PC-9 (cell line): ENCODE measurements at regions not wholly inside any gene's neighbourhood (a gene's known extent, or its start where the extent isn't known, plus 50 kb on each side); places are given as distances from the start of the nearest gene placed in this dataset.

Experiments used
- BruUV-seq: library from RNA; stranded (reverse); fragments of 400-500 nt; replicated peaks from 2 replicates; lab custom pipeline; 2021; lab: Mats Ljungman, UMichigan
- CTCF ChIA-PET: fragments of 300-600 bp; sonication (Branson Sonifier 250); formaldehyde crosslinking; loops from one replicate; lab custom pipeline; 2022; ENCODE audit warnings: antibody characterized with exemption; lab: Charles Lee
- POLR2A ChIA-PET: fragments of 300-600 bp; sonication (Branson Sonifier 250); formaldehyde crosslinking; loops from one replicate; lab custom pipeline; 2022; ENCODE audit warnings: antibody characterized with exemption; ENCODE audit not compliant: unreplicated experiment; lab: Charles Lee
- DNase-seq, 2 experiments: peaks; one replicate each; pipeline versions ENCODE4 v3.0.0 to v3.0.0-alpha.2; 2015 to 2022; ENCODE audit warnings: mixed read lengths in 1 of 2
- H2AFZ ChIP-seq: fragments of 200-600 bp; sonication (generic); 2 replicates; pipeline ENCODE4 v1.8.1; 2017; ENCODE audit warnings: antibody characterized with exemption
- H3F3A ChIP-seq: fragments of 200-600 bp; sonication (generic); 2 replicates; pipeline ENCODE4 v1.8.1; 2017; ENCODE audit warnings: antibody characterized with exemption, mild to moderate bottlenecking, low read depth; ENCODE audit not compliant: insufficient read depth
- H3K27ac ChIP-seq: fragments of 200-600 bp; sonication (generic); 2 replicates; pipeline ENCODE4 v1.6.1; 2016; ENCODE audit warnings: mixed run types
- H3K27me3 ChIP-seq: fragments of 200-600 bp; sonication (generic); 2 replicates; pipeline ENCODE4 v1.6.1; 2016; ENCODE audit warnings: low read depth, mixed run types; ENCODE audit not compliant: insufficient read depth
- H3K36me3 ChIP-seq: fragments of 200-600 bp; sonication (generic); 2 replicates; pipeline ENCODE4 v1.6.1; 2016; ENCODE audit warnings: low read depth, mixed run types
- H3K4me1 ChIP-seq: fragments of 200-600 bp; sonication (generic); replicated peaks from 2 replicates; pipeline ENCODE4 v1.6.1; 2016; ENCODE audit warnings: mixed run types; ENCODE audit not compliant: insufficient read depth
- H3K4me2 ChIP-seq: fragments of 200-600 bp; sonication (generic); 2 replicates; pipeline ENCODE4 v1.6.1; 2017; ENCODE audit warnings: mixed run types
- H3K4me3 ChIP-seq: fragments of 200-600 bp; sonication (generic); 2 replicates; pipeline ENCODE4 v1.6.1; 2016; ENCODE audit warnings: mixed run types
- H3K79me2 ChIP-seq: fragments of 200-600 bp; sonication (generic); 2 replicates; pipeline ENCODE4 v1.6.1; 2017; ENCODE audit warnings: low read depth, mixed run types
- H3K9me2 ChIP-seq: fragments of 200-600 bp; sonication (generic); 2 replicates; pipeline ENCODE4 v1.8.1; 2017; ENCODE audit warnings: mild to moderate bottlenecking; ENCODE audit not compliant: insufficient read depth
- H3K9me3 ChIP-seq: fragments of 200-600 bp; sonication (generic); 2 replicates; pipeline ENCODE4 v1.8.1; 2016; ENCODE audit warnings: low read depth; ENCODE audit not compliant: insufficient read depth
- H4K20me1 ChIP-seq: fragments of 200-600 bp; sonication (generic); 2 replicates; pipeline ENCODE4 v1.8.1; 2017; ENCODE audit not compliant: insufficient read depth
- CTCF ChIP-seq: fragments of 200-600 bp; sonication (generic); conservative IDR thresholded peaks from 2 replicates; pipeline ENCODE4 v1.6.1; 2017; ENCODE audit warnings: mixed run types, antibody characterized with exemption, mild to moderate bottlenecking, moderate library complexity
- EZH2 ChIP-seq: fragments of 200-600 bp; sonication (generic); IDR thresholded peaks from 2 replicates; pipeline ENCODE4 v1.8.0; 2017; ENCODE audit warnings: antibody characterized with exemption, low read depth
- intact Hi-C: fragments of 100-400 bp; cut with micrococcal nuclease; formaldehyde crosslinking; loops from one replicate; pipeline ENCODE4 v1.10.0; 2022; ENCODE audit not compliant: unreplicated experiment

DNA sequence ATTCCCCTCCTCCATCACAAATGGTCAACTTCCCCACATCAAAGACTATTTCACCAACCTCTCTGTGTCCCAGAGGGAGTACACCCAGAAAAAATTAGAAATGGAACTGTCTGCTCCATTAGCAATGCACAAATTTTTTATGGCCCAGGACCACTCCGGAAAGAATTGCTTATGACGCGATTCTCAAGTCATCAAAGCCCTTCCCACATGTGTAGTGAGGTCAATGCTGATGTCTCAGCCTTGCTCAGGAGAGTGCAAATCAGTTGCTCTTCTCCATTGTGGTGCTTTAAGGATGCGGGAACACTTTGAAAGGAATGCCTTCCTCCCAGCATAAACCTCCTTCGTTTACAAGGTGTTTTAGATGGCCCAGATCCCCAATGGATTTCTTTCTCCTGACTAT is 518.3 kb downstream of the PPARGC1A start:
- Histone ChIP-seq H3F3A (no peaks in the 10 kb centered on the region), H3K4me3 (no peak overlapping the region), H3K4me2 (no peak overlapping the region), H3K36me3 (no peaks in the 10 kb centered on the region), H3K27me3 (no peaks in the 10 kb centered on the region), H3K9me2 (no peaks in the 10 kb centered on the region), H3K9me3 (no peaks in the 10 kb centered on the region), H2AFZ (no peak overlapping the region), H3K79me2 (no peaks in the 10 kb centered on the region), H3K27ac (no peak overlapping the region), H3K4me1 (no peaks in the 10 kb centered on the region; the same call in 1 of the 2 replicates), H4K20me1 (no peaks in the 10 kb centered on the region)
- TF ChIP-seq EZH2 = no peak
- no peak for TF ChIP-seq CTCF
- ChIA-PET CTCF (no interaction called here), POLR2A (no interaction called here)
- intact Hi-C loops = loop anchor here (5.0 kb wide), 1 partner anchor 349 kb away; no protein-coding TSS in a partner anchor
- BruUV-seq = no TSS peak
- no peak for DNase-seq

- BruUV-seq = no TSS peak
- H3K9me2 ChIP-seq = no peaks in the 10 kb centered on the region
Measured at GRCh38 chr4:23369331-23369730, 520.5 kb downstream of the PPARGC1A start.

DNA sequence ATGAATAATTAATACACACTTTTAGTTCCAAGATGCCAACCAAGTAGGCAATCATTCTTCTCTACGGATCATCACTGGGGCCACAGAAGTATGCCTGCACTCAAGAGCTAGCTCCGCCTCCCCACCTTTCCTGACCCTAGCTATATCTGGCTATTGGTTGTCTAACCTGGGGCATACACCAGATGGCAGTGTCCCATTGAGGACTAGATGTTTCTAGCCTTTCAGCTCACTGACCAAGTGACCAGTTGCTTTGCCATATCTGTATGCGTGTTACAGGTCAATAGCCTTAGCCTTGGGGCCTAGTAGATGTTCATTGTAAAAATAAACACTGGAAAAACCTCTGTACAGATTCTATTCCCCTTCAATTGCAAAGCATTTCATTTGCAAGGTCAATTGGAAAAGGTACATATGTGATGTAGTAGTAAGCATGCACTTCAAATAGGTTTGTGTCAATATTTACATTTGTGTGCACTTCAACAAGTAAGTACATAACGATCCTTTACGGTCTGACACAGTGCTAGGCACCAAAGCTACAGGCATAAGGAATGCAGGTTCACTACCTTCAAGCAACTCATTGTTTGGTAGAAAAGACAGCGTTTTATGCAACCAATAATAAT is 521.7 kb downstream of the PPARGC1A start:
- Histone ChIP-seq H3K4me3 (no peak overlapping the region), H3K36me3 (no peaks in the 10 kb centered on the region), H3K79me2 (no peaks in the 10 kb centered on the region), H4K20me1 (no peaks in the 10 kb centered on the region), H3K4me2 (no peak overlapping the region), H2AFZ (no peak overlapping the region), H3K9me3 (no peaks in the 10 kb centered on the region), H3F3A (no peaks in the 10 kb centered on the region), H3K27ac (no peak overlapping the region), H3K4me1 (no peaks in the 10 kb centered on the region; the same call in 1 of the 2 replicates), H3K27me3 (no peaks in the 10 kb centered on the region), H3K9me2 (no peaks in the 10 kb centered on the region)
- POLR2A ChIA-PET = interaction anchor here (0.6 kb wide), 1 partner anchor 202 kb away, joined by 3 read pairs; no protein-coding TSS in a partner anchor
- no TSS peak for BruUV-seq
- CTCF ChIA-PET = interaction anchor here (0.5 to 1.0 kb wide), 2 partner anchors 246 to 296 kb away, joined by 5 to 16 read pairs; no protein-coding TSS in a partner anchor
- TF ChIP-seq EZH2 (no peak), CTCF (no peak)
- DNase-seq = no peak
- intact Hi-C loops = no loop called here

More at GRCh38 chr4:23369331-23369730, 520.5 kb downstream of the PPARGC1A start:
- no peak overlapping the region for H3K4me3 ChIP-seq
- no peak overlapping the region for H2AFZ ChIP-seq
- H3K27me3 ChIP-seq = no peaks in the 10 kb centered on the region
- TF ChIP-seq CTCF (no peak), EZH2 (no peak)
- ChIA-PET CTCF (no interaction called here), POLR2A (no interaction called here)
- intact Hi-C loops = no loop called here
- no peaks in the 10 kb centered on the region for H3F3A ChIP-seq
- DNase-seq = no peak
- H3K79me2 ChIP-seq = no peaks in the 10 kb centered on the region
- H3K4me1 ChIP-seq = no peaks in the 10 kb centered on the region; the same call in 1 of the 2 replicates
- H3K36me3 ChIP-seq = no peaks in the 10 kb centered on the region
- no peak overlapping the region for H3K27ac ChIP-seq
- no peaks in the 10 kb centered on the region for H4K20me1 ChIP-seq
- H3K9me3 ChIP-seq = no peaks in the 10 kb centered on the region
- no peak overlapping the region for H3K4me2 ChIP-seq
